ENCODE measurements at regions not wholly inside any gene's neighbourhood (a gene's known extent, or its start where the extent isn't known, plus 50 kb on each side); places are given as distances from the start of the nearest gene placed in this dataset.
"Not testable (repeated sequence)": the region's sequence is repeated elsewhere in the genome, so short reads cannot be mapped to it uniquely, and the experiment has no call there.

GRCh38 chr1:208997053-208997452, 586.5 kb upstream of the CAMK1G start:
- not testable (repeated sequence) for TF ChIP-seq CTCF (IDR thresholded peaks at IDR 0.05; ENCODE audit: insufficient read depth, low read depth, low read length); EZH2 (IDR thresholded peaks at IDR 0.05; ENCODE audit: insufficient read depth, low read length)
